H9 (cell line): ENCODE measurements at regions not wholly inside any gene's neighbourhood (a gene's known extent, or its start where the extent isn't known, plus 50 kb on each side); places are given as distances from the start of the nearest gene placed in this dataset.

Source experiments
- DNase-seq: peaks from one replicate; pipeline ENCODE4 v3.0.0-alpha.2; 2017
- H2AFZ ChIP-seq: one replicate; pipeline ENCODE4 v1.6.1; 2013; ENCODE audit warnings: mild to moderate bottlenecking, low read length, control low read depth, moderate library complexity
- H2AK5ac ChIP-seq: 2 replicates; pipeline ENCODE4 v1.6.1; 2013; ENCODE audit warnings: low read length, control low read depth, mixed read lengths; ENCODE audit not compliant: insufficient read length
- H2BK120ac ChIP-seq: one replicate; pipeline ENCODE4 v1.6.1; 2013; ENCODE audit warnings: low read depth, mild to moderate bottlenecking, low read length, control low read depth, inconsistent platforms; ENCODE audit not compliant: poor library complexity, severe bottlenecking
- H2BK12ac ChIP-seq: 2 replicates; pipeline ENCODE4 v1.6.1; 2013; ENCODE audit warnings: low read length, control low read depth, mixed read lengths, low read depth; ENCODE audit not compliant: insufficient read length
- H2BK15ac ChIP-seq: 2 replicates; pipeline ENCODE4 v1.6.1; 2013; ENCODE audit warnings: low read depth, low read length, control low read depth
- H2BK20ac ChIP-seq: one replicate; pipeline ENCODE4 v1.6.1; 2013; ENCODE audit warnings: low read depth, mild to moderate bottlenecking, low read length, control low read depth, inconsistent platforms; ENCODE audit not compliant: poor library complexity, severe bottlenecking
- H2BK5ac ChIP-seq: 2 replicates; pipeline ENCODE4 v1.6.1; 2013; ENCODE audit warnings: low read length, control low read depth, mixed read lengths; ENCODE audit not compliant: insufficient read length
- H3K14ac ChIP-seq: 2 replicates; pipeline ENCODE4 v1.6.1; 2013; ENCODE audit warnings: low read length, control low read depth; ENCODE audit not compliant: insufficient read depth
- H3K18ac ChIP-seq: 2 replicates; pipeline ENCODE4 v1.6.1; 2013; ENCODE audit warnings: low read depth, mild to moderate bottlenecking, mixed read lengths, low read length, control low read depth; ENCODE audit not compliant: insufficient read length
- H3K23ac ChIP-seq: 2 replicates; pipeline ENCODE4 v1.6.1; 2013; ENCODE audit warnings: low read length, control low read depth, mixed read lengths, low read depth; ENCODE audit not compliant: insufficient read length
- H3K23me2 ChIP-seq: 2 replicates; pipeline ENCODE4 v1.6.1; 2013; ENCODE audit warnings: low read depth, mild to moderate bottlenecking, mixed read lengths, low read length, control low read depth; ENCODE audit not compliant: insufficient read length, poor library complexity, severe bottlenecking
- H3K27ac ChIP-seq: 2 replicates; pipeline ENCODE4 v1.5.1; 2013; ENCODE audit warnings: low read length, control low read depth, mixed read lengths, low read depth; ENCODE audit not compliant: insufficient read length
- H3K27me3 ChIP-seq: 2 replicates; pipeline ENCODE4 v1.6.1; 2013; ENCODE audit warnings: low read length, control low read depth, inconsistent platforms; ENCODE audit not compliant: insufficient read depth
- H3K4ac ChIP-seq: 2 replicates; pipeline ENCODE4 v1.6.1; 2013; ENCODE audit warnings: low read depth, mild to moderate bottlenecking, control low read depth, inconsistent platforms, low read length, moderate library complexity
- H3K4me1 ChIP-seq: 2 replicates; pipeline ENCODE4 v1.6.1; 2013; ENCODE audit warnings: low read length, control low read depth, inconsistent platforms; ENCODE audit not compliant: insufficient read depth
- H3K4me2 ChIP-seq: 2 replicates; pipeline ENCODE4 v1.6.1; 2013; ENCODE audit warnings: low read length, control low read depth, mixed read lengths; ENCODE audit not compliant: insufficient read length, insufficient read depth
- H3K56ac ChIP-seq: 2 replicates; pipeline ENCODE4 v1.6.1; 2013; ENCODE audit warnings: low read depth, mild to moderate bottlenecking, mixed read lengths, low read length, control low read depth; ENCODE audit not compliant: insufficient read length
- H3K79me1 ChIP-seq: 2 replicates; pipeline ENCODE4 v1.6.1; 2013; ENCODE audit warnings: low read depth, mild to moderate bottlenecking, moderate library complexity, low read length, control low read depth, inconsistent platforms; ENCODE audit not compliant: insufficient read depth, poor library complexity, severe bottlenecking
- H3K79me2 ChIP-seq: 2 replicates; pipeline ENCODE4 v1.6.1; 2013; ENCODE audit warnings: low read length, control low read depth, inconsistent platforms; ENCODE audit not compliant: insufficient read depth
- H3K9ac ChIP-seq: 2 replicates; pipeline ENCODE4 v1.6.1; 2013; ENCODE audit warnings: low read length, control low read depth, mixed read lengths; ENCODE audit not compliant: insufficient read length; ENCODE audit errors: extremely low read depth
- H3K9me3 ChIP-seq: one replicate; pipeline ENCODE4 v1.6.1; 2013; ENCODE audit warnings: low read depth, low read length, inconsistent platforms; ENCODE audit not compliant: control insufficient read depth
- H3T11ph ChIP-seq: one replicate; pipeline ENCODE4 v1.6.1; 2013; ENCODE audit warnings: mild to moderate bottlenecking, low read length, control low read depth, inconsistent platforms
- H4K20me1 ChIP-seq: one replicate; pipeline ENCODE4 v1.6.1; 2013; ENCODE audit not compliant: control insufficient read depth, insufficient read length, insufficient read depth
- H4K5ac ChIP-seq: 2 replicates; pipeline ENCODE4 v1.6.1; 2013; ENCODE audit warnings: low read depth, mild to moderate bottlenecking, mixed read lengths, low read length, control low read depth; ENCODE audit not compliant: insufficient read length
- H4K8ac ChIP-seq: replicated peaks from 2 replicates; pipeline ENCODE4 v1.6.1; 2013; ENCODE audit warnings: low read length, control low read depth, mixed read lengths, low read depth; ENCODE audit not compliant: insufficient read length
- H4K91ac ChIP-seq: 2 replicates; pipeline ENCODE4 v1.6.1; 2013; ENCODE audit warnings: low read depth, mild to moderate bottlenecking, moderate library complexity, mixed read lengths, low read length, control low read depth; ENCODE audit not compliant: insufficient read length
- H3K27ac Mint-ChIP-seq, 3 experiments: 2 replicates in 2 of 3; 3 replicates in 1 of 3; pipeline ENCODE4 v1.8.0; 2020 to 2021; ENCODE audit warnings: mixed read lengths in 3 of 3, mild to moderate bottlenecking in 1 of 3, moderate library complexity in 1 of 3
- H3K27me3 Mint-ChIP-seq: 2 replicates; pipeline ENCODE4 v1.8.0; 2021; ENCODE audit warnings: low read depth, mild to moderate bottlenecking, moderate library complexity, mixed read lengths
- H3K36me3 Mint-ChIP-seq, 3 experiments: 2 replicates in 2 of 3; 3 replicates in 1 of 3; pipeline ENCODE4 v1.8.0; 2020 to 2021; ENCODE audit warnings: low read depth in 3 of 3, mixed read lengths in 3 of 3; ENCODE audit not compliant: insufficient read depth in 1 of 3
- H3K4me1 Mint-ChIP-seq, 2 experiments: 2 replicates each; pipeline ENCODE4 v1.8.0; 2020; ENCODE audit warnings: mixed read lengths in 2 of 2
- H3K4me3 Mint-ChIP-seq, 2 experiments: 2 replicates in 1 of 2; 3 replicates in 1 of 2; pipeline ENCODE4 v1.8.0; 2020 to 2021; ENCODE audit warnings: mild to moderate bottlenecking in 2 of 2, mixed read lengths in 2 of 2, moderate library complexity in 1 of 2
- H3K9me3 Mint-ChIP-seq, 2 experiments: 2 replicates in 1 of 2; 3 replicates in 1 of 2; pipeline ENCODE4 v1.8.0; 2020; ENCODE audit warnings: mild to moderate bottlenecking in 2 of 2, mixed read lengths in 2 of 2, moderate library complexity in 1 of 2
- CTCF ChIP-seq: fragments of 200-600 bp; sonication (generic); conservative IDR thresholded peaks from 3 replicates; pipeline ENCODE4 v1.8.0; 2021; ENCODE audit warnings: antibody characterized with exemption, mild to moderate bottlenecking
- WGBS: extraction: QIAGEN DNeasy Blood & Tissue Kit; methylation state at CpG from one replicate; pipeline ENCODE4 v1.1.7; 2013; ENCODE audit warnings: missing lambda C conversion rate, low lambda C conversion rate, mixed read lengths; ENCODE audit not compliant: insufficient read length; ENCODE audit errors: extremely low coverage; 5-methylcytosine and 5-hydroxymethylcytosine counted together

DNA sequence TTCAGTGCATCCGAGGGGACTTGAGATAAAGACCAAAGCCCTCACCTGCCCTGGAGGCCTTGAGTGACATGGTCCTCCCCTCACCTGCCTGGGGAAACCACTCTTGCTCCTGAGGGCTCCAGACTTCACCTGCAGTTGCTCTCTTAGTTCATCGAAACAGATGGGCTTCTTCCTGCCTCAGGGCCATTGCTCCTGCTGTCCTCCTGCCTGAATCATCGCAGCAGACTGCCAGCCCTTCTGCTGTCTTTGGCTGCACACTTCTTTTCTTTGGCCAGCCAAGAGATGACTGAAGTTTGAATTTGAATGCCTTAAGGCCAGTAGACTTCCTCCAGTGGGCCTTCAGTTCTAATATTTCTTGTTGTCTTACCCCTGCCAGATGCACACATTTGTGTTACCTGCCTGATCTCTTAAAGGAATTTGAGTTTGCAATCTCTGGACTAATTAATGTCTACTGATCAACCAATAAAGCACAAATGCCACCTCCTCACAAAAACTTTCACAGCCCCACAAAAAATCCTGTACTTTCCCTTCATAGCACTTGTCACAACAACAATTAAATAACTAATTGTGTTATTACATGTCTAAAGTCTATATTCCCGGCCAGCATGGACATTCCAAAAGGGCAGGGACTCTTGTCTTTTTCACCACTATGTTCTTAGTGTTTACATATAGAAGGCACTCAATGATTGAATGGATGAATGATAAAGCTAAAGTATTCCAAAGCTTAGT is 56.7 kb upstream of the SGK1 start:
- Mint-ChIP-seq H3K9me3 (no peaks in the 10 kb centered on the region; a peak in 1 of 5 replicates), H3K27me3 (no peaks in the 10 kb centered on the region), H3K4me3 (no peak overlapping the region), H3K36me3 (peaks cover 0 to 6% (median 0%) of the 10 kb centered on the region in 3 experiments; a peak in 1 of 7 replicates), H3K27ac (no peak overlapping the region), H3K4me1 (peaks cover 13 to 15% of the 10 kb centered on the region in 2 experiments)
- no peak overlapping the region for H3K23ac ChIP-seq
- no peak for TF ChIP-seq CTCF
- no peak overlapping the region for H3K4me2 ChIP-seq
- H4K91ac ChIP-seq, result no peak overlapping the region
- H2BK5ac ChIP-seq, result no peak overlapping the region
- no peaks in the 10 kb centered on the region for H4K20me1 ChIP-seq
- no peaks in the 10 kb centered on the region for H3K79me2 ChIP-seq
- peaks cover 3% of the 10 kb centered on the region; the same call in 1 of the 2 replicates for H3K4me1 ChIP-seq
- no peak overlapping the region for H2BK120ac ChIP-seq
- H3K27me3 ChIP-seq, result no peaks in the 10 kb centered on the region
- no peak overlapping the region for H2BK15ac ChIP-seq
- H3K9me3 ChIP-seq, result no peaks in the 10 kb centered on the region
- no peaks in the 10 kb centered on the region for H3K79me1 ChIP-seq
- H3K9ac ChIP-seq, result no peak overlapping the region
- H3K27ac ChIP-seq, result no peak overlapping the region
- H3K4ac ChIP-seq, result no peak overlapping the region
- DNase-seq, result no peak
- no peak overlapping the region for H3K18ac ChIP-seq
- H3K14ac ChIP-seq, result no peak overlapping the region
- H2AFZ ChIP-seq, result no peak overlapping the region
- H2BK12ac ChIP-seq, result no peak overlapping the region
- no CpG with 5 or more reads among the region's 4 CpGs for WGBS
- H3K56ac ChIP-seq, result no peak overlapping the region
- H4K5ac ChIP-seq, result no peak overlapping the region
- H4K8ac ChIP-seq, result no peak overlapping the region
- H3K23me2 ChIP-seq, result no peaks in the 10 kb centered on the region
- no peak overlapping the region for H2BK20ac ChIP-seq
- H3T11ph ChIP-seq, result no peak overlapping the region
- H2AK5ac ChIP-seq, result no peak overlapping the region
